ENCODE measurements at regions not wholly inside any gene's neighbourhood (a gene's known extent, or its start where the extent isn't known, plus 50 kb on each side); places are given as distances from the start of the nearest gene placed in this dataset.
A peak's percentile ranks its signal among the peaks of the same experiment; 100 is the strongest.

DNA sequence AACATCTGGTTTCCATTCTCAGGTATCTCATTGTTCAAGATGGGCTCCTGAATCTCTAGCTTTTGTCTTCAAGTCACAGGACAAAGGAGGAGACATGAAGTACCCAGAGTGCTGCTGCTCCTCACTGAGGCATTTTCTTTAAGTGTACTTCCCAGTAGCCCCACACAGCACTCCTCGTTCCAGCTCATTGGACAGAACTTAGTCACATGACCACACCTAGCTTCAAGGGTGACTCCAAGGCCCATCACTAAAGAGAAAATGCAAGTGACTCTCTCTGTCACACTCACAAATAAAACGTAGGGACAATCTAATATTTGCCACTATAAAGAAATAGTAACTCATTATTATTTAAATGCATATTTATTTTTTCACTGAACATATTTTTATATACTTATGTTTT lies 58.3 kb upstream of the NEUROD6 start:
- DNase-seq (ENCODE audit: low read depth) = no peak
- no peak overlapping the region for H3K4me3 ChIP-seq (ENCODE audit: low read depth, low read length)
- TF ChIP-seq, protein P1, sequence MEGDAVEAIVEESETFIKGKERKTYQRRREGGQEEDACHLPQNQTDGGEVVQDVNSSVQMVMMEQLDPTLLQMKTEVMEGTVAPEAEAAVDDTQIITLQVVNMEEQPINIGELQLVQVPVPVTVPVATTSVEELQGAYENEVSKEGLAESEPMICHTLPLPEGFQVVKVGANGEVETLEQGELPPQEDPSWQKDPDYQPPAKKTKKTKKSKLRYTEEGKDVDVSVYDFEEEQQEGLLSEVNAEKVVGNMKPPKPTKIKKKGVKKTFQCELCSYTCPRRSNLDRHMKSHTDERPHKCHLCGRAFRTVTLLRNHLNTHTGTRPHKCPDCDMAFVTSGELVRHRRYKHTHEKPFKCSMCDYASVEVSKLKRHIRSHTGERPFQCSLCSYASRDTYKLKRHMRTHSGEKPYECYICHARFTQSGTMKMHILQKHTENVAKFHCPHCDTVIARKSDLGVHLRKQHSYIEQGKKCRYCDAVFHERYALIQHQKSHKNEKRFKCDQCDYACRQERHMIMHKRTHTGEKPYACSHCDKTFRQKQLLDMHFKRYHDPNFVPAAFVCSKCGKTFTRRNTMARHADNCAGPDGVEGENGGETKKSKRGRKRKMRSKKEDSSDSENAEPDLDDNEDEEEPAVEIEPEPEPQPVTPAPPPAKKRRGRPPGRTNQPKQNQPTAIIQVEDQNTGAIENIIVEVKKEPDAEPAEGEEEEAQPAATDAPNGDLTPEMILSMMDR (conservative IDR thresholded peaks at IDR 0.05; ENCODE audit: low read depth, low read length) = no peak

GRCh38 chr7:31407178-31407676 lies 66.7 kb upstream of the NEUROD6 start:
- TF ChIP-seq, protein P1 (conservative IDR thresholded peaks at IDR 0.05; ENCODE audit: low read depth, low read length) = no peak
- no peak overlapping the region for H3K4me3 ChIP-seq (ENCODE audit: low read depth, low read length)
- DNase-seq (ENCODE audit: low read depth) = no peak

DNA sequence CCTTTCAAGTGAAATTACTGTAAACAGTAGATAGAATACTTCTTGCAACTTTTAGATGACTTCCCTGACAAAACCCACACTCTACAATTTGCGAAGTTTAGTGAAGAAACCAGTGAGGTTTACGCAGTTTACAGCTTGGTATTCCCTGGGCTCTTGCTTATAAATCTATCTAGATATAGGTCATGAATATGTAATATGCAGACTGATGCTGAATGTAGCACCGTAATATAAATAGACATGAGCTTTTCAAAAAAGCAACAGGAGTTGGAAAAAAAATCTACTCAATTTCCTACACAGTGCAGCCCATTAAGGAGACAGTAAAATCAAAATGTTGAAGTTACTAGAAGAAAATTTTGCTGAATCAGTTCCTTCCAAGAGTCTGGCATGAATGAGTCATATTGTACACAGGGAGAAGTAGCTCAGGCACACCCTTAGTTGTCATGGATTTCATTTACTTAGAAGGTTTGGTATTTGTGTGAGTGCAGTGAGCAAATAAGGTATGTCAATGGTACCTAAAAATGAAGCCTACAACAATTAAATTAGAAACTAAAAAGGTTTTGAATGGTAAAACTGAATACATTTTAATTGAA lies 67.7 kb upstream of the NEUROD6 start:
- TF ChIP-seq, protein P1 (conservative IDR thresholded peaks at IDR 0.05; ENCODE audit: low read depth, low read length) = no peak
- peak; percentile 9 for DNase-seq (ENCODE audit: low read depth)
- H3K4me3 ChIP-seq (ENCODE audit: low read depth, low read length) = no peak overlapping the region

DNA sequence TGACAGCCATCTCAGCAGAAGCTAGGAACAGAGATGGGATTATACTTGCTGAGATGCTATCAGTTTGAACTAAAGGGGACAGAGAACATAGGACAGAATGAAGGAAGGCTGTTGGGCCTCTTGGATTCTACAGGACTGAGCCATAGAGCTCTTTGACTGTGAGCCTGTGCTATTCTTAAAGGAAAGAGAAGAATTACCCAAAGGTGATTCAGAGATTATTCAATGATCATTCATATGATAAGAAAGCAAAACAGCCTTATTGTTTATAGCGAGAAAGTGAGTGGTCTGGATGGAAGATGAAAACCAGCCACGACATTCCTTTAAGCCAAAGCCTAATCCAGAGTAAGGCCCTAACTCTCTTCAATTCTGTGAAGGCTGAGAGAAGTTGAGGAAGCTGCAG lies 69.7 kb upstream of the NEUROD6 start:
- H3K4me3 ChIP-seq (ENCODE audit: low read depth, low read length) = no peak overlapping the region
- TF ChIP-seq, protein P1 (conservative IDR thresholded peaks at IDR 0.05; ENCODE audit: low read depth, low read length) = no peak
- no peak for DNase-seq (ENCODE audit: low read depth)

DNA sequence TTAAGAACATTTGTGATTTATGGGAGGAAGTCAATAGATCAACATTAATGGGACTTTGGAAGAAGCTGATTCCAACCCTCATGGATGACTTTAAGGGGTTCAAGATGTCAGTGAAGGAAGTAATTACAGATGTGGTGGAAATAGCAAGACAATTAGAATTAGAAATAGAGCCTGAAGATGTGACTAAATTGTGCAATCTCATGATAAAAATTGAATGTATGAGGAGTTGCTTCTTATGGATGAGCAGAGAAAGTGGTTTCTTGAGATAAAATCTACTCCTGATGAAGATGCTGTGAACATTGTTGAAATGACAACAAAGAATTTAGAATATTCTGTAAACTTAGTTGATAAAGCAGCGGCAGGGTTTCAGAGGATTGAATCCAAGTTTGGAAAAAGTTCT lies 70.9 kb upstream of the NEUROD6 start:
- TF ChIP-seq, protein P1 (conservative IDR thresholded peaks at IDR 0.05; ENCODE audit: low read depth, low read length) = no peak
- DNase-seq (ENCODE audit: low read depth) = no peak
- no peak overlapping the region for H3K4me3 ChIP-seq (ENCODE audit: low read depth, low read length)

GRCh38 chr7:31413766-31414165 lies 73.2 kb upstream of the NEUROD6 start:
- no peak for DNase-seq (ENCODE audit: low read depth)
- no peak overlapping the region for H3K4me3 ChIP-seq (ENCODE audit: low read depth, low read length)
- TF ChIP-seq, protein P1 (conservative IDR thresholded peaks at IDR 0.05; ENCODE audit: low read depth, low read length) = no peak

GRCh38 chr7:31416381-31416870 lies 75.9 kb upstream of the NEUROD6 start:
- DNase-seq (ENCODE audit: low read depth) = no peak
- TF ChIP-seq, protein P1 (conservative IDR thresholded peaks at IDR 0.05; ENCODE audit: low read depth, low read length) = no peak
- H3K4me3 ChIP-seq (ENCODE audit: low read depth, low read length) = no peak overlapping the region
